ENCODE measurements at regions not wholly inside any gene's neighbourhood (a gene's known extent, or its start where the extent isn't known, plus 50 kb on each side); places are given as distances from the start of the nearest gene placed in this dataset.

- H3K27me3 ChIP-seq (ENCODE audit: insufficient read depth in 3 of 3, low read length in 2 of 3), result no peaks in the 10 kb centered on the region
- intact Hi-C loops (cut with DNase I), result no loop called here
- TF ChIP-seq CTCF (IDR thresholded peaks at IDR 0.05), result no peak
- H3K9me3 ChIP-seq, result no peaks in the 10 kb centered on the region
- H3K36me3 ChIP-seq (ENCODE audit: insufficient read depth in 1 of 2, low read depth in 1 of 2), result no peaks in the 10 kb centered on the region
- H3K4me1 ChIP-seq, result no peaks in the 10 kb centered on the region
- no peak for DNase-seq
- 75 to 76% (median 76%) methylated on average over 6 of the region's 6 CpGs for WGBS, 3 donors
- no peak overlapping the region for H3K4me3 ChIP-seq
- H3K27ac ChIP-seq, result no peak overlapping the region
- ATAC-seq, result no peak
Observed at GRCh38 chr15:39061952-39062464, 497.4 kb upstream of the RASGRP1 start.

- no peak overlapping the region for H3K27ac ChIP-seq
- H3K36me3 ChIP-seq (ENCODE audit: insufficient read depth in 1 of 2, low read depth in 1 of 2), result no peaks in the 10 kb centered on the region
- no peak for TF ChIP-seq CTCF (IDR thresholded peaks at IDR 0.05)
- peaks cover 0 to 3% (median 0%) of the 10 kb centered on the region in 3 donors for H3K27me3 ChIP-seq (ENCODE audit: insufficient read depth in 3 of 3, low read length in 2 of 3)
- ATAC-seq (no peak), DNase-seq (no peak)
- H3K4me1 ChIP-seq, result no peaks in the 10 kb centered on the region
- no peaks in the 10 kb centered on the region for H3K9me3 ChIP-seq
- intact Hi-C loops (cut with DNase I), result no loop called here
- H3K4me3 ChIP-seq, result no peak overlapping the region
- WGBS, 3 donors, result 77 to 80% (median 80%) methylated on average over 3 of the region's 3 CpGs
Observed at GRCh38 chr15:39066677-39067076, 502.1 kb upstream of the RASGRP1 start.

GRCh38 chr15:39074341-39074985 is 506.4 kb upstream of the THBS1 start:
- no peak for TF ChIP-seq CTCF (IDR thresholded peaks at IDR 0.05)
- H3K27me3 ChIP-seq (ENCODE audit: insufficient read depth in 3 of 3, low read length in 2 of 3), result peaks cover 0 to 3% (median 0%) of the 10 kb centered on the region in 3 donors
- H3K9me3 ChIP-seq, result no peaks in the 10 kb centered on the region
- 75 to 83% (median 80%) methylated on average over 5 of the region's 5 CpGs for WGBS, 3 donors
- no peak for DNase-seq
- H3K36me3 ChIP-seq (ENCODE audit: insufficient read depth in 1 of 2, low read depth in 1 of 2), result no peaks in the 10 kb centered on the region
- no peaks in the 10 kb centered on the region for H3K4me1 ChIP-seq
- no peak for ATAC-seq
- H3K4me3 ChIP-seq, result no peak overlapping the region
- intact Hi-C loops (cut with DNase I), result no loop called here
- no peak overlapping the region for H3K27ac ChIP-seq

GRCh38 chr15:39075311-39075710 is 505.6 kb upstream of the THBS1 start:
- Histone ChIP-seq H3K36me3 (ENCODE audit: insufficient read depth in 1 of 2, low read depth in 1 of 2) (no peaks in the 10 kb centered on the region), H3K27me3 (ENCODE audit: insufficient read depth in 3 of 3, low read length in 2 of 3) (peaks cover 0 to 3% (median 2%) of the 10 kb centered on the region in 3 donors), H3K4me1 (no peaks in the 10 kb centered on the region), H3K27ac (no peak overlapping the region), H3K9me3 (no peaks in the 10 kb centered on the region), H3K4me3 (no peak overlapping the region)
- intact Hi-C loops (cut with DNase I), result no loop called here
- WGBS, 3 donors, result 50 to 53% (median 50%) methylated on average over 3 of the region's 3 CpGs
- DNase-seq, result no peak
- no peak for ATAC-seq
- TF ChIP-seq CTCF (IDR thresholded peaks at IDR 0.05), result no peak
